H1 (cell line): ENCODE measurements at regions not wholly inside any gene's neighbourhood (a gene's known extent, or its start where the extent isn't known, plus 50 kb on each side); places are given as distances from the start of the nearest gene placed in this dataset.

ENCODE experiments used
- ATF2 ChIP-seq: IDR thresholded peaks from 2 replicates; pipeline ENCODE4 v1.6.1; 2012; ENCODE audit warnings: low read length, inconsistent platforms
- CBX8 ChIP-seq: fragments of 300-800, 300-1000 bp; sonication (generic); IDR thresholded peaks from 2 replicates; pipeline ENCODE4 v1.7.1; 2016; ENCODE audit warnings: low read depth, low read length, borderline replicate concordance
- NANOG ChIP-seq: IDR thresholded peaks from 2 replicates; pipeline ENCODE4 v1.6.1; 2011; ENCODE audit warnings: low read length, low read depth, mild to moderate bottlenecking, inconsistent platforms; ENCODE audit not compliant: insufficient read depth, poor library complexity, severe bottlenecking
- POU5F1 ChIP-seq: IDR thresholded peaks from 2 replicates; pipeline ENCODE4 v1.6.1; 2011; ENCODE audit warnings: low read depth, mild to moderate bottlenecking, low read length, moderate library complexity
- RXRA ChIP-seq: IDR thresholded peaks from 2 replicates; pipeline ENCODE4 v1.6.1; 2011; ENCODE audit warnings: low read depth, mild to moderate bottlenecking, low read length, moderate library complexity; ENCODE audit not compliant: insufficient read depth
- TCF12 ChIP-seq: IDR thresholded peaks from 2 replicates; pipeline ENCODE4 v1.6.1; 2011; ENCODE audit warnings: low read depth, mild to moderate bottlenecking, low read length
- TEAD4 ChIP-seq: IDR thresholded peaks from 2 replicates; pipeline ENCODE4 v1.6.1; 2012; ENCODE audit warnings: low read depth, low read length, inconsistent platforms, mixed read lengths
- TF ChIP-seq, protein P1 (sequence below): fragments of 300-600 bp; sonication (generic); IDR thresholded peaks from 2 replicates; pipeline ENCODE4 v1.7.1; 2012; ENCODE audit warnings: low read length, moderate library complexity, mild to moderate bottlenecking, inconsistent platforms; ENCODE audit not compliant: insufficient replicate concordance

DNA sequence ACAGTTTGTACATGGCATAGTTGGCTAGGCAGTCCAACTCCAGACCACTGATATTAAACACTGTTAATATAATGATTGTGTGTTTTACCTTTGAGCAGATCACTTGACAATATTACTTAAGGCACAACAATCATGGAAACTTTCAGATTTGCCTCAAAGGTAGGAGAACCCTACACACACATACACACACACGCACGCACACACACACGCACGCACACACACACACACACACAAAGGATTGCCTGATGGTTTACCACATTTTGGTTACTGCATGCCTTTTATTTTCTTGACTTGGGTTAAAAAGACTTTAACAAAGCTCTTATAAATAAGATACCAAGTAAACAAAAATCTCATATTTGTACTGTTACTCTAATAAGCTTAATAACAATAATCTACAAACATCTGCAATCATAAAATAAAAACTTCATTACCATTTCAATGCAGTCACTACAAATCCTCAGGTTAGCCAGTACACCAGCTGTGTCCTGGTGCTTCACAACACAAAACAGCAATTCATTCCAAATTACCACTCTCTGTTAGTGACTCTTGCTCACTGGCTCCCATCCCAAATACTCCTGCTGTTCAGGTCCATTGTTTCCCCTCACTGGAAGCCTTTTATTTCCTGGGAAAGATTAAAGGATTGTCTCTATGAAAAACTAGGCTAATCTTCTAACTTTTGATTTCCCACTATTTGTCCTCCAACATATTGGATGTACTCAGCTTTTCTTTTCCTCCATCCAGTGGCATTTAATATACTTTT lies 175.2 kb upstream of the ATP2B1 start (continued):
- TF ChIP-seq, protein P1, sequence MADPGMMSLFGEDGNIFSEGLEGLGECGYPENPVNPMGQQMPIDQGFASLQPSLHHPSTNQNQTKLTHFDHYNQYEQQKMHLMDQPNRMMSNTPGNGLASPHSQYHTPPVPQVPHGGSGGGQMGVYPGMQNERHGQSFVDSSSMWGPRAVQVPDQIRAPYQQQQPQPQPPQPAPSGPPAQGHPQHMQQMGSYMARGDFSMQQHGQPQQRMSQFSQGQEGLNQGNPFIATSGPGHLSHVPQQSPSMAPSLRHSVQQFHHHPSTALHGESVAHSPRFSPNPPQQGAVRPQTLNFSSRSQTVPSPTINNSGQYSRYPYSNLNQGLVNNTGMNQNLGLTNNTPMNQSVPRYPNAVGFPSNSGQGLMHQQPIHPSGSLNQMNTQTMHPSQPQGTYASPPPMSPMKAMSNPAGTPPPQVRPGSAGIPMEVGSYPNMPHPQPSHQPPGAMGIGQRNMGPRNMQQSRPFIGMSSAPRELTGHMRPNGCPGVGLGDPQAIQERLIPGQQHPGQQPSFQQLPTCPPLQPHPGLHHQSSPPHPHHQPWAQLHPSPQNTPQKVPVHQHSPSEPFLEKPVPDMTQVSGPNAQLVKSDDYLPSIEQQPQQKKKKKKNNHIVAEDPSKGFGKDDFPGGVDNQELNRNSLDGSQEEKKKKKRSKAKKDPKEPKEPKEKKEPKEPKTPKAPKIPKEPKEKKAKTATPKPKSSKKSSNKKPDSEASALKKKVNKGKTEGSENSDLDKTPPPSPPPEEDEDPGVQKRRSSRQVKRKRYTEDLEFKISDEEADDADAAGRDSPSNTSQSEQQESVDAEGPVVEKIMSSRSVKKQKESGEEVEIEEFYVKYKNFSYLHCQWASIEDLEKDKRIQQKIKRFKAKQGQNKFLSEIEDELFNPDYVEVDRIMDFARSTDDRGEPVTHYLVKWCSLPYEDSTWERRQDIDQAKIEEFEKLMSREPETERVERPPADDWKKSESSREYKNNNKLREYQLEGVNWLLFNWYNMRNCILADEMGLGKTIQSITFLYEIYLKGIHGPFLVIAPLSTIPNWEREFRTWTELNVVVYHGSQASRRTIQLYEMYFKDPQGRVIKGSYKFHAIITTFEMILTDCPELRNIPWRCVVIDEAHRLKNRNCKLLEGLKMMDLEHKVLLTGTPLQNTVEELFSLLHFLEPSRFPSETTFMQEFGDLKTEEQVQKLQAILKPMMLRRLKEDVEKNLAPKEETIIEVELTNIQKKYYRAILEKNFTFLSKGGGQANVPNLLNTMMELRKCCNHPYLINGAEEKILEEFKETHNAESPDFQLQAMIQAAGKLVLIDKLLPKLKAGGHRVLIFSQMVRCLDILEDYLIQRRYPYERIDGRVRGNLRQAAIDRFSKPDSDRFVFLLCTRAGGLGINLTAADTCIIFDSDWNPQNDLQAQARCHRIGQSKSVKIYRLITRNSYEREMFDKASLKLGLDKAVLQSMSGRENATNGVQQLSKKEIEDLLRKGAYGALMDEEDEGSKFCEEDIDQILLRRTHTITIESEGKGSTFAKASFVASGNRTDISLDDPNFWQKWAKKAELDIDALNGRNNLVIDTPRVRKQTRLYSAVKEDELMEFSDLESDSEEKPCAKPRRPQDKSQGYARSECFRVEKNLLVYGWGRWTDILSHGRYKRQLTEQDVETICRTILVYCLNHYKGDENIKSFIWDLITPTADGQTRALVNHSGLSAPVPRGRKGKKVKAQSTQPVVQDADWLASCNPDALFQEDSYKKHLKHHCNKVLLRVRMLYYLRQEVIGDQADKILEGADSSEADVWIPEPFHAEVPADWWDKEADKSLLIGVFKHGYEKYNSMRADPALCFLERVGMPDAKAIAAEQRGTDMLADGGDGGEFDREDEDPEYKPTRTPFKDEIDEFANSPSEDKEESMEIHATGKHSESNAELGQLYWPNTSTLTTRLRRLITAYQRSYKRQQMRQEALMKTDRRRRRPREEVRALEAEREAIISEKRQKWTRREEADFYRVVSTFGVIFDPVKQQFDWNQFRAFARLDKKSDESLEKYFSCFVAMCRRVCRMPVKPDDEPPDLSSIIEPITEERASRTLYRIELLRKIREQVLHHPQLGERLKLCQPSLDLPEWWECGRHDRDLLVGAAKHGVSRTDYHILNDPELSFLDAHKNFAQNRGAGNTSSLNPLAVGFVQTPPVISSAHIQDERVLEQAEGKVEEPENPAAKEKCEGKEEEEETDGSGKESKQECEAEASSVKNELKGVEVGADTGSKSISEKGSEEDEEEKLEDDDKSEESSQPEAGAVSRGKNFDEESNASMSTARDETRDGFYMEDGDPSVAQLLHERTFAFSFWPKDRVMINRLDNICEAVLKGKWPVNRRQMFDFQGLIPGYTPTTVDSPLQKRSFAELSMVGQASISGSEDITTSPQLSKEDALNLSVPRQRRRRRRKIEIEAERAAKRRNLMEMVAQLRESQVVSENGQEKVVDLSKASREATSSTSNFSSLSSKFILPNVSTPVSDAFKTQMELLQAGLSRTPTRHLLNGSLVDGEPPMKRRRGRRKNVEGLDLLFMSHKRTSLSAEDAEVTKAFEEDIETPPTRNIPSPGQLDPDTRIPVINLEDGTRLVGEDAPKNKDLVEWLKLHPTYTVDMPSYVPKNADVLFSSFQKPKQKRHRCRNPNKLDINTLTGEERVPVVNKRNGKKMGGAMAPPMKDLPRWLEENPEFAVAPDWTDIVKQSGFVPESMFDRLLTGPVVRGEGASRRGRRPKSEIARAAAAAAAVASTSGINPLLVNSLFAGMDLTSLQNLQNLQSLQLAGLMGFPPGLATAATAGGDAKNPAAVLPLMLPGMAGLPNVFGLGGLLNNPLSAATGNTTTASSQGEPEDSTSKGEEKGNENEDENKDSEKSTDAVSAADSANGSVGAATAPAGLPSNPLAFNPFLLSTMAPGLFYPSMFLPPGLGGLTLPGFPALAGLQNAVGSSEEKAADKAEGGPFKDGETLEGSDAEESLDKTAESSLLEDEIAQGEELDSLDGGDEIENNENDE: peak; percentile 74
- TF ChIP-seq RXRA: no peak
- TF ChIP-seq ATF2: 0 out of 2 replicates have a peak, but pooled peaks have one; percentile 60
- peak; percentile 91 for TF ChIP-seq NANOG
- TF ChIP-seq TCF12: peak; percentile 79; the same call in 1 of the 2 replicates
- no peak for TF ChIP-seq CBX8
- peak; percentile 21; the same call in 1 of the 2 replicates for TF ChIP-seq TEAD4
- TF ChIP-seq POU5F1: 0 out of 2 replicates have a peak, but pooled peaks have one; percentile 4
